ENCODE measurements at regions not wholly inside any gene's neighbourhood (a gene's known extent, or its start where the extent isn't known, plus 50 kb on each side); places are given as distances from the start of the nearest gene placed in this dataset.

- TF ChIP-seq EGR1 (IDR thresholded peaks at IDR 0.05; ENCODE audit: low read depth) = no peak
- no peak for TF ChIP-seq MAX (IDR thresholded peaks at IDR 0.05)
- no peak for TF ChIP-seq ELF1 (IDR thresholded peaks at IDR 0.05; ENCODE audit: borderline replicate concordance, low read depth)
- no peak for TF ChIP-seq CTCF (IDR thresholded peaks at IDR 0.05 in 2 of 3, conservative IDR thresholded peaks at IDR 0.05 in 1 of 3; ENCODE audit: borderline replicate concordance in 1 of 3, insufficient read depth in 1 of 3, low read depth in 2 of 3, low read length in 2 of 3)
Measured at GRCh38 chr13:91136806-91137205, 210.7 kb upstream of the MIR17HG start (continued).

- intact Hi-C loops (cut with micrococcal nuclease) = no loop called here
- ATAC-seq (no peak), DNase-seq (ENCODE audit: low read depth, low spot score) (no peak)
- H4K20me1 ChIP-seq (ENCODE audit: insufficient read depth) = no peaks in the 10 kb centered on the region
- CTCF ChIA-PET = no interaction called here
- no peak overlapping the region for H3K9ac ChIP-seq (ENCODE audit: low read length)
- peaks cover 15% of the 10 kb centered on the region for H3K27me3 ChIP-seq (ENCODE audit: insufficient read depth, low read length)
- H3K4me2 ChIP-seq (ENCODE audit: low read length) = no peak overlapping the region
- H3K36me3 ChIP-seq (ENCODE audit: control insufficient read depth in 1 of 2, insufficient read depth in 2 of 2, low read length in 2 of 2) = no peaks in the 10 kb centered on the region
- no peak for TF ChIP-seq FOSL1 (IDR thresholded peaks at IDR 0.05; ENCODE audit: low read depth)
- no peak for TF ChIP-seq YY1 (IDR thresholded peaks at IDR 0.05; ENCODE audit: extremely low read depth, insufficient replicate concordance, low read depth, low read length)
- TF ChIP-seq POLR2AphosphoS5 (IDR thresholded peaks at IDR 0.05; ENCODE audit: low read depth, low read length) = no peak
- TF ChIP-seq CEBPB (IDR thresholded peaks at IDR 0.05; ENCODE audit: low read depth) = no peak
- no peak for TF ChIP-seq ELF1 (IDR thresholded peaks at IDR 0.05; ENCODE audit: borderline replicate concordance, low read depth)
- TF ChIP-seq CBX3 (IDR thresholded peaks at IDR 0.05; ENCODE audit: low read depth) = no peak
- TF ChIP-seq EZH2phosphoT487 (IDR thresholded peaks at IDR 0.05; ENCODE audit: borderline replicate concordance) = no peak
- TF ChIP-seq REST (IDR thresholded peaks at IDR 0.05; ENCODE audit: low read depth) = no peak
- no peak for TF ChIP-seq POLR2A (IDR thresholded peaks at IDR 0.05; ENCODE audit: borderline replicate concordance, extremely low read depth, insufficient read depth, insufficient read length)
- no peak for TF ChIP-seq JUND (IDR thresholded peaks at IDR 0.05)
- no peak for TF ChIP-seq SRF (IDR thresholded peaks at IDR 0.05; ENCODE audit: low read depth)
- no peak for TF ChIP-seq ZFX (IDR thresholded peaks at IDR 0.05)
- TF ChIP-seq EZH2 (IDR thresholded peaks at IDR 0.05) = no peak
- TF ChIP-seq RAD21 (IDR thresholded peaks at IDR 0.05; ENCODE audit: low read depth) = no peak
- no peak for TF ChIP-seq SIN3A (IDR thresholded peaks at IDR 0.05; ENCODE audit: low read depth)
- no peak for TF ChIP-seq ATF3 (IDR thresholded peaks at IDR 0.05)
- H3K4me1 ChIP-seq (ENCODE audit: control insufficient read depth in 1 of 2, insufficient read depth in 2 of 2, low read length in 2 of 2) = no peaks in the 10 kb centered on the region
- no peak overlapping the region for H3K4me3 ChIP-seq (replicated peaks in 1 of 2; ENCODE audit: low read depth in 1 of 2, low read length in 2 of 2)
- H2AFZ ChIP-seq (ENCODE audit: low read depth, low read length, poor library complexity, severe bottlenecking) = no peak overlapping the region
- RAD21 ChIA-PET (ENCODE audit: low non-redundant PET in 1 of 2, low total read pairs in 2 of 2, uncharacterized antibody in 2 of 2, unreplicated experiment in 2 of 2) = no interaction called here
- no TSS peak for BruUV-seq (replicated peaks)
- no peaks in the 10 kb centered on the region for H3K79me2 ChIP-seq (ENCODE audit: insufficient read depth, low read length)
- no peaks in the 10 kb centered on the region for H3K9me3 ChIP-seq (ENCODE audit: control insufficient read depth in 1 of 2, insufficient read depth in 1 of 2, low read depth in 1 of 2, low read length in 2 of 2)
- POLR2A ChIA-PET = no interaction called here
- H3K9me2 ChIP-seq (ENCODE audit: insufficient read depth) = no peaks in the 10 kb centered on the region
- no peak overlapping the region for H3K27ac ChIP-seq (ENCODE audit: low read depth, low read length)
Measured at GRCh38 chr13:91139232-91139631, 208.3 kb upstream of the MIR17HG start.

Measured in HCT116 (cell line).